ENCODE measurements at regions not wholly inside any gene's neighbourhood (a gene's known extent, or its start where the extent isn't known, plus 50 kb on each side); places are given as distances from the start of the nearest gene placed in this dataset.
A peak's percentile ranks its signal among the peaks of the same experiment; 100 is the strongest.

DNA sequence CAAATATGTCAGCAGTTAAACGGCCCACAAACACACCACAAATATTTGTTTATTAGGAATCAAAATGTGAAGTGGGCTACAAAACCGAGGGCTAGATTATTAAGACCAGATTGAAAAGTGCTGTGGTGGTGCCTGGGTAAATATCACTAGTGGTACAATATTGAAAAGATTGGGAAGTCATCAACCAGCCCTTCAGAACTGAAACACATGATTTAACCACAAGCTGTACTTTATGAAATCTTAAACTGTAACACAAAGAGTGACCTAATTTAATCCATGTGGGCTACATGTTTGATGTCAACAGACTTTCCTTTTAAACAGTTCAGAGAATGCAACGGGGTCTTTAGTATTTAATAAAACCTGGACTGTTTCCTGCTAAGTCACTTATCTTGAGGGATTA is 182.3 kb downstream of the SPATA31D1 start:
- Mint-ChIP-seq H3K9me3 (no peaks in the 10 kb centered on the region; a peak in 1 of 5 replicates), H3K27me3 (ENCODE audit: low read depth) (no peaks in the 10 kb centered on the region), H3K4me1 (peaks cover 17 to 22% of the 10 kb centered on the region in 2 experiments), H3K27ac (peak overlapping the region in 2 of 3 experiments; percentile 38 to 44; a peak in 2 of 7 replicates), H3K36me3 (ENCODE audit: insufficient read depth in 1 of 3, low read depth in 3 of 3) (no peaks in the 10 kb centered on the region; a peak in 2 of 7 replicates), H3K4me3 (no peak overlapping the region)
- Histone ChIP-seq H3K27me3 (ENCODE audit: insufficient read depth, low read length) (no peaks in the 10 kb centered on the region), H3K18ac (ENCODE audit: insufficient read length, low read depth, low read length) (no peak overlapping the region), H3K4me2 (ENCODE audit: insufficient read depth, insufficient read length, low read length) (no peak overlapping the region), H4K5ac (ENCODE audit: insufficient read length, low read depth, low read length) (no peak overlapping the region), H3K27ac (ENCODE audit: insufficient read length, low read depth, low read length) (no peak overlapping the region), H3K23me2 (ENCODE audit: insufficient read length, low read depth, low read length, poor library complexity, severe bottlenecking) (no peaks in the 10 kb centered on the region), H4K20me1 (ENCODE audit: control insufficient read depth, insufficient read depth, insufficient read length) (no peaks in the 10 kb centered on the region), H2AK5ac (ENCODE audit: insufficient read length, low read length) (no peak overlapping the region), H2BK20ac (ENCODE audit: low read depth, low read length, poor library complexity, severe bottlenecking) (no peak overlapping the region), H2BK12ac (ENCODE audit: insufficient read length, low read depth, low read length) (no peak overlapping the region), H3K56ac (ENCODE audit: insufficient read length, low read depth, low read length) (no peak overlapping the region), H3K14ac (ENCODE audit: insufficient read depth, low read length) (no peak overlapping the region), H2BK5ac (ENCODE audit: insufficient read length, low read length) (no peak overlapping the region), H3K9ac (ENCODE audit: extremely low read depth, insufficient read length, low read length) (no peak overlapping the region), H4K91ac (ENCODE audit: insufficient read length, low read depth, low read length) (no peak overlapping the region), H2AFZ (ENCODE audit: low read length) (no peak overlapping the region), H3K23ac (ENCODE audit: insufficient read length, low read depth, low read length) (no peak overlapping the region), H3K79me1 (ENCODE audit: insufficient read depth, low read depth, low read length, poor library complexity, severe bottlenecking) (no peaks in the 10 kb centered on the region), H3K4me1 (ENCODE audit: insufficient read depth, low read length) (peaks cover 3% of the 10 kb centered on the region; the same call in 1 of the 2 replicates), H3K9me3 (ENCODE audit: control insufficient read depth, low read depth, low read length) (no peaks in the 10 kb centered on the region), H4K8ac (replicated peaks; ENCODE audit: insufficient read length, low read depth, low read length) (no peak overlapping the region), H2BK120ac (ENCODE audit: low read depth, low read length, poor library complexity, severe bottlenecking) (no peak overlapping the region), H3T11ph (ENCODE audit: low read length) (no peak overlapping the region), H3K4ac (ENCODE audit: low read depth, low read length) (no peak overlapping the region), H2BK15ac (ENCODE audit: low read depth, low read length) (no peak overlapping the region), H3K79me2 (ENCODE audit: insufficient read depth, low read length) (no peaks in the 10 kb centered on the region)
- WGBS (ENCODE audit: extremely low coverage, insufficient read length, low lambda C conversion rate): no CpG with 5 or more reads among the region's 3 CpGs
- no peak for DNase-seq
- TF ChIP-seq, protein P1, sequence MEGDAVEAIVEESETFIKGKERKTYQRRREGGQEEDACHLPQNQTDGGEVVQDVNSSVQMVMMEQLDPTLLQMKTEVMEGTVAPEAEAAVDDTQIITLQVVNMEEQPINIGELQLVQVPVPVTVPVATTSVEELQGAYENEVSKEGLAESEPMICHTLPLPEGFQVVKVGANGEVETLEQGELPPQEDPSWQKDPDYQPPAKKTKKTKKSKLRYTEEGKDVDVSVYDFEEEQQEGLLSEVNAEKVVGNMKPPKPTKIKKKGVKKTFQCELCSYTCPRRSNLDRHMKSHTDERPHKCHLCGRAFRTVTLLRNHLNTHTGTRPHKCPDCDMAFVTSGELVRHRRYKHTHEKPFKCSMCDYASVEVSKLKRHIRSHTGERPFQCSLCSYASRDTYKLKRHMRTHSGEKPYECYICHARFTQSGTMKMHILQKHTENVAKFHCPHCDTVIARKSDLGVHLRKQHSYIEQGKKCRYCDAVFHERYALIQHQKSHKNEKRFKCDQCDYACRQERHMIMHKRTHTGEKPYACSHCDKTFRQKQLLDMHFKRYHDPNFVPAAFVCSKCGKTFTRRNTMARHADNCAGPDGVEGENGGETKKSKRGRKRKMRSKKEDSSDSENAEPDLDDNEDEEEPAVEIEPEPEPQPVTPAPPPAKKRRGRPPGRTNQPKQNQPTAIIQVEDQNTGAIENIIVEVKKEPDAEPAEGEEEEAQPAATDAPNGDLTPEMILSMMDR (conservative IDR thresholded peaks at IDR 0.05): no peak
